ENCODE measurements at regions not wholly inside any gene's neighbourhood (a gene's known extent, or its start where the extent isn't known, plus 50 kb on each side); places are given as distances from the start of the nearest gene placed in this dataset.

- Histone ChIP-seq H3K36me3 (replicated peaks) (no peaks in the 10 kb centered on the region), H3K4me3 (no peak overlapping the region), H3K4me1 (no peaks in the 10 kb centered on the region), H3K27me3 (ENCODE audit: low read depth) (0 out of 2 replicates have a peak, but pooled peaks cover 3% of the 10 kb centered on the region), H3K9me3 (no peaks in the 10 kb centered on the region)
- in situ Hi-C loops (cut with MboI; ENCODE audit: low sequenced_read_pairs) = no loop called here
- no peak for DNase-seq (ENCODE audit: low spot score in 2 of 2)
These were observed 161.5 kb upstream of the NECTIN1 start for GRCh38 chr11:119890466-119890865.

DNA sequence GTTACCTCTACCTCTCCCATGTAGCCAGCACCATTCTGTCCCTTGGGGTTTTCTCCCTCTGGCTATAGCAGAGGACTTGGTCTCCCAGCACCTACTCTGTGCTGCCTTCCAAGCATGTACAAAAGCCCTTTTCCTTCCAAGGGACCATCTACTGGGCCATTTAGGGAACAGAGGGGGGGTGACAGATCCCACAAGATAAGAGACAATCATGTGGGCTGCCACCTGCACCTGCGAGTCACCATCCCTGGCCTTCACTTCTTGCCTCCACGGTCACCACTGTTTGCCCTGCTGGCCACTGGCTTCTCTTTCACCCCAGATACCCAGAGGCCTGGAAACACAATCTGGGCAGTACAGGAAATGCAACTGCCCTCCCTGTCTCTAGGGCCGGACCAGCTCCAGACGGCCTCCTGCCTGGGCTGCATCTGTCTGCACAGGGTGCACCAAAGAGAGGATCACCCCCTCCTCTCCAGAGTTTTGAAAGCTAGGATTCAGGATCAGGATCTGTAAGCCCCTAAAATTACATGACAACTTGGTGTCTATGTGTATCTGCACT is 160.8 kb upstream of the NECTIN1 start:
- H3K27me3 ChIP-seq (ENCODE audit: low read depth) = 0 out of 2 replicates have a peak, but pooled peaks cover 3% of the 10 kb centered on the region
- in situ Hi-C loops (cut with MboI; ENCODE audit: low sequenced_read_pairs) = no loop called here
- no peaks in the 10 kb centered on the region for H3K36me3 ChIP-seq (replicated peaks)
- H3K4me3 ChIP-seq = no peak overlapping the region
- H3K4me1 ChIP-seq = no peaks in the 10 kb centered on the region
- no peak for DNase-seq (ENCODE audit: low spot score in 2 of 2)
- H3K9me3 ChIP-seq = no peaks in the 10 kb centered on the region

GRCh38 chr11:119889111-119889510 is 160.1 kb upstream of the NECTIN1 start:
- H3K27me3 ChIP-seq (ENCODE audit: low read depth) = 0 out of 2 replicates have a peak, but pooled peaks cover 3% of the 10 kb centered on the region
- no peaks in the 10 kb centered on the region for H3K9me3 ChIP-seq
- no peaks in the 10 kb centered on the region for H3K36me3 ChIP-seq (replicated peaks)
- H3K4me3 ChIP-seq = no peak overlapping the region
- in situ Hi-C loops (cut with MboI; ENCODE audit: low sequenced_read_pairs) = no loop called here
- H3K4me1 ChIP-seq = no peaks in the 10 kb centered on the region
- no peak for DNase-seq (ENCODE audit: low spot score in 2 of 2)

GRCh38 chr11:119888119-119888518 is 159.1 kb upstream of the NECTIN1 start:
- H3K36me3 ChIP-seq (replicated peaks) = no peaks in the 10 kb centered on the region
- in situ Hi-C loops (cut with MboI; ENCODE audit: low sequenced_read_pairs) = no loop called here
- DNase-seq (ENCODE audit: low spot score in 2 of 2) = no peak
- no peaks in the 10 kb centered on the region for H3K4me1 ChIP-seq
- no peaks in the 10 kb centered on the region for H3K9me3 ChIP-seq
- peaks cover 4% of the 10 kb centered on the region for H3K27me3 ChIP-seq (ENCODE audit: low read depth)
- no peak overlapping the region for H3K4me3 ChIP-seq

GRCh38 chr11:119886667-119887230 is 157.7 kb upstream of the NECTIN1 start:
- peaks cover 10% of the 10 kb centered on the region for H3K27me3 ChIP-seq (ENCODE audit: low read depth)
- H3K36me3 ChIP-seq (replicated peaks) = no peaks in the 10 kb centered on the region
- DNase-seq (ENCODE audit: low spot score in 2 of 2) = no peak
- no peak overlapping the region for H3K4me3 ChIP-seq
- no peaks in the 10 kb centered on the region for H3K4me1 ChIP-seq
- in situ Hi-C loops (cut with MboI; ENCODE audit: low sequenced_read_pairs) = no loop called here
- H3K9me3 ChIP-seq = no peaks in the 10 kb centered on the region

- no peaks in the 10 kb centered on the region for H3K9me3 ChIP-seq
- H3K4me1 ChIP-seq = no peaks in the 10 kb centered on the region
- no peak for DNase-seq (ENCODE audit: low spot score in 2 of 2)
- in situ Hi-C loops (cut with MboI; ENCODE audit: low sequenced_read_pairs) = no loop called here
- H3K4me3 ChIP-seq = no peak overlapping the region
- H3K36me3 ChIP-seq (replicated peaks) = no peaks in the 10 kb centered on the region
- peaks cover 10% of the 10 kb centered on the region for H3K27me3 ChIP-seq (ENCODE audit: low read depth)
These were observed 157.0 kb upstream of the NECTIN1 start for GRCh38 chr11:119885861-119886567.

- Histone ChIP-seq H3K36me3 (replicated peaks) (no peaks in the 10 kb centered on the region), H3K27me3 (ENCODE audit: low read depth) (peaks cover 10% of the 10 kb centered on the region), H3K4me1 (no peaks in the 10 kb centered on the region), H3K9me3 (no peaks in the 10 kb centered on the region), H3K4me3 (no peak overlapping the region)
- DNase-seq (ENCODE audit: low spot score in 2 of 2) = no peak
- in situ Hi-C loops (cut with MboI; ENCODE audit: low sequenced_read_pairs) = no loop called here
These were observed 156.1 kb upstream of the NECTIN1 start for GRCh38 chr11:119885067-119885466.

- H3K27me3 ChIP-seq (ENCODE audit: low read depth) = peaks cover 10% of the 10 kb centered on the region
- no peaks in the 10 kb centered on the region for H3K4me1 ChIP-seq
- no peaks in the 10 kb centered on the region for H3K9me3 ChIP-seq
- H3K36me3 ChIP-seq (replicated peaks) = no peaks in the 10 kb centered on the region
- no peak for DNase-seq (ENCODE audit: low spot score in 2 of 2)
- in situ Hi-C loops (cut with MboI; ENCODE audit: low sequenced_read_pairs) = no loop called here
- no peak overlapping the region for H3K4me3 ChIP-seq
These were observed 153.3 kb upstream of the NECTIN1 start for GRCh38 chr11:119882316-119882715.

DNA sequence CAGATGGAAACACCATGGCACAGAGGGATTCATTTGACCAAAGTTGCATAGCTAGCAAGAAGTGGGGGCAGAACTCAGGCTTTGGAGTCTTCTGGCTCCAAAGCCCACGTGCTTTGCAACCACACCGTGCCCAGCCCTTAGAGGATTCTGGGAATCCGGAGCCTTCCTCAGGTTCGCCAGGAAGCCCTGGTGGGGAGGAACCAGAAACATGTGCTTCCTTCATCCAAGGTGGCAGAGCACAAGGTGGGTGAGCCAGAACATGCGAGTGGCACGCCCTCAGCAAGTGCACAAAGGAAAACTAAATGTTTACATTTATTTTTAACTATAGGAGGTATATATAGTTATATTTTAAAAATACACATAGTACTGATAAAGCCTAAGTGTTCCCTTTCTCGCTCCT is 151.9 kb upstream of the NECTIN1 start:
- H3K4me1 ChIP-seq = no peaks in the 10 kb centered on the region
- H3K27me3 ChIP-seq (ENCODE audit: low read depth) = peaks cover 10% of the 10 kb centered on the region
- no peaks in the 10 kb centered on the region for H3K9me3 ChIP-seq
- no peaks in the 10 kb centered on the region for H3K36me3 ChIP-seq (replicated peaks)
- in situ Hi-C loops (cut with MboI; ENCODE audit: low sequenced_read_pairs) = no loop called here
- DNase-seq (ENCODE audit: low spot score in 2 of 2) = no peak
- H3K4me3 ChIP-seq = no peak overlapping the region

GRCh38 chr11:119880143-119880542 is 151.1 kb upstream of the NECTIN1 start:
- Histone ChIP-seq H3K4me1 (no peaks in the 10 kb centered on the region), H3K27me3 (ENCODE audit: low read depth) (peaks cover 10% of the 10 kb centered on the region), H3K4me3 (no peak overlapping the region), H3K36me3 (replicated peaks) (no peaks in the 10 kb centered on the region), H3K9me3 (no peaks in the 10 kb centered on the region)
- in situ Hi-C loops (cut with MboI; ENCODE audit: low sequenced_read_pairs) = no loop called here
- no peak for DNase-seq (ENCODE audit: low spot score in 2 of 2)

- Histone ChIP-seq H3K9me3 (no peaks in the 10 kb centered on the region), H3K27me3 (ENCODE audit: low read depth) (peaks cover 12% of the 10 kb centered on the region), H3K4me3 (no peak overlapping the region), H3K36me3 (replicated peaks) (no peaks in the 10 kb centered on the region), H3K4me1 (no peaks in the 10 kb centered on the region)
- in situ Hi-C loops (cut with MboI; ENCODE audit: low sequenced_read_pairs) = no loop called here
- no peak for DNase-seq (ENCODE audit: low spot score in 2 of 2)
These were observed 150.0 kb upstream of the NECTIN1 start for GRCh38 chr11:119878990-119879389.

DNA sequence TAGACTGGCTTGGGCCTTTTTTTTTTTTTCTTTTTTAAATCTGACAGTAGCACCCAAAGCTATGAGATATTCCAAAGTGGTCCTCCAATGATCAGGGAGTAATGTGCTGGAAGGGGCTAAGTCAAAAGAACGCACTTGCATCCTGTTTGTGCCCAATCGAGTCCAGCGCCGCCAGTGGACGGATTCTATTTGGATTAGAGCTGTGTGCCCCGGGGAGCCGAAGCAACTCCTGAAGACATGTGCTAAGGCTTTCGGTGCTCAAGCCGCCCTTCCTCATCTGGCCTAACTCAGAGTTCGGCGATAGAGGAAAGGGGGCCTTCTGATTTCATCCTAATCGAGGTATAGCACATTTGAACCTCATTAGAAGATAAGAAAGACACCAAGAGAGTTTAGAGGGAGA is 147.8 kb upstream of the NECTIN1 start:
- no peaks in the 10 kb centered on the region for H3K4me1 ChIP-seq
- H3K27me3 ChIP-seq (ENCODE audit: low read depth) = peaks cover 10% of the 10 kb centered on the region; the same call in 1 of the 2 replicates
- no peak for DNase-seq (ENCODE audit: low spot score in 2 of 2)
- H3K9me3 ChIP-seq = no peaks in the 10 kb centered on the region
- no peak overlapping the region for H3K4me3 ChIP-seq
- no peaks in the 10 kb centered on the region for H3K36me3 ChIP-seq (replicated peaks)
- in situ Hi-C loops (cut with MboI; ENCODE audit: low sequenced_read_pairs) = no loop called here

GRCh38 chr11:119875841-119876600 is 147.0 kb upstream of the NECTIN1 start:
- no peak for DNase-seq (ENCODE audit: low spot score in 2 of 2)
- H3K27me3 ChIP-seq (ENCODE audit: low read depth) = peaks cover 15% of the 10 kb centered on the region; the same call in 1 of the 2 replicates
- H3K4me3 ChIP-seq = no peak overlapping the region
- no peaks in the 10 kb centered on the region for H3K36me3 ChIP-seq (replicated peaks)
- no peaks in the 10 kb centered on the region for H3K9me3 ChIP-seq
- in situ Hi-C loops (cut with MboI; ENCODE audit: low sequenced_read_pairs) = no loop called here
- no peaks in the 10 kb centered on the region for H3K4me1 ChIP-seq

Measured in HAP-1 (cell line).